Neuronal stem cell (in vitro differentiated cells): ENCODE measurements at regions not wholly inside any gene's neighbourhood (a gene's known extent, or its start where the extent isn't known, plus 50 kb on each side); places are given as distances from the start of the nearest gene placed in this dataset.

Source experiments
- DNase-seq: peaks from one replicate; pipeline ENCODE4 v3.0.0-alpha.2; 2013; ENCODE audit warnings: low spot score
- H2AFZ ChIP-seq: one replicate; pipeline ENCODE4 v1.6.1; 2013; ENCODE audit warnings: mild to moderate bottlenecking, low read length, inconsistent platforms
- H2AK5ac ChIP-seq: 2 replicates; pipeline ENCODE4 v1.6.1; 2013; ENCODE audit warnings: low read depth, mild to moderate bottlenecking, inconsistent platforms, low read length, moderate library complexity, mixed read lengths
- H2BK120ac ChIP-seq: 2 replicates; pipeline ENCODE4 v1.6.1; 2013; ENCODE audit warnings: low read depth, mild to moderate bottlenecking, inconsistent platforms, low read length, moderate library complexity, mixed read lengths
- H2BK12ac ChIP-seq: one replicate; pipeline ENCODE4 v1.6.1; 2013; ENCODE audit warnings: low read length, inconsistent platforms
- H2BK15ac ChIP-seq: 2 replicates; pipeline ENCODE4 v1.6.1; 2013; ENCODE audit warnings: mild to moderate bottlenecking, low read length, inconsistent platforms, mixed read lengths
- H2BK5ac ChIP-seq: one replicate; pipeline ENCODE4 v1.6.1; 2013; ENCODE audit warnings: inconsistent platforms, mild to moderate bottlenecking, low read length, moderate library complexity
- H3K14ac ChIP-seq: one replicate; pipeline ENCODE4 v1.6.1; 2013; ENCODE audit warnings: low read length, inconsistent platforms
- H3K18ac ChIP-seq: 2 replicates; pipeline ENCODE4 v1.6.1; 2013; ENCODE audit warnings: low read length, inconsistent platforms
- H3K23ac ChIP-seq: 2 replicates; pipeline ENCODE4 v1.6.1; 2013; ENCODE audit warnings: low read depth, mild to moderate bottlenecking, mixed read lengths, low read length, inconsistent platforms; ENCODE audit not compliant: poor library complexity
- H3K27ac ChIP-seq: replicated peaks from 3 replicates; pipeline ENCODE4 v1.5.1; 2013; ENCODE audit warnings: low read length, inconsistent platforms
- H3K27me3 ChIP-seq, 3 experiments: 2 replicates each; pipeline ENCODE4 v1.6.1; 2013; ENCODE audit warnings: low read length in 3 of 3, mild to moderate bottlenecking in 2 of 3, inconsistent platforms in 1 of 3, low read depth in 1 of 3, mixed read lengths in 1 of 3, moderate library complexity in 1 of 3; ENCODE audit not compliant: control insufficient read depth in 3 of 3, insufficient read depth in 3 of 3
- H3K36me3 ChIP-seq, 2 donors: replicated peaks in 1 of 2; 2 replicates each; pipeline ENCODE4 v1.6.1; 2013; ENCODE audit warnings: low read length in 2 of 2; ENCODE audit not compliant: control insufficient read depth in 2 of 2, insufficient read depth in 2 of 2
- H3K4ac ChIP-seq: 2 replicates; pipeline ENCODE4 v1.6.1; 2013; ENCODE audit warnings: inconsistent platforms, mild to moderate bottlenecking, low read length, moderate library complexity
- H3K4me1 ChIP-seq, 2 donors: 1 replicate in 1 of 2; 2 replicates in 1 of 2; pipeline ENCODE4 v1.6.1; 2013; ENCODE audit warnings: low read length in 2 of 2, low read depth in 1 of 2; ENCODE audit not compliant: control insufficient read depth in 2 of 2, insufficient read depth in 1 of 2
- H3K4me2 ChIP-seq: one replicate; pipeline ENCODE4 v1.6.1; 2013; ENCODE audit warnings: mild to moderate bottlenecking, low read length, inconsistent platforms; ENCODE audit not compliant: insufficient read depth, poor library complexity, severe bottlenecking
- H3K4me3 ChIP-seq, 2 donors: 2 replicates each; pipeline ENCODE4 v1.5.1; 2013; ENCODE audit warnings: low read length in 2 of 2, mild to moderate bottlenecking in 2 of 2, inconsistent platforms in 1 of 2, moderate library complexity in 1 of 2
- H3K79me1 ChIP-seq: one replicate; pipeline ENCODE4 v1.6.1; 2013; ENCODE audit warnings: low read depth, mild to moderate bottlenecking, inconsistent platforms, low read length, moderate library complexity
- H3K9ac ChIP-seq: one replicate; pipeline ENCODE4 v1.6.1; 2013; ENCODE audit warnings: mild to moderate bottlenecking, low read depth, low read length, inconsistent platforms; ENCODE audit not compliant: poor library complexity
- H3K9me3 ChIP-seq, 2 donors: replicated peaks in 1 of 2; 2 replicates each; pipeline versions ENCODE3 to v1.6.1; 2013; ENCODE audit warnings: low read length in 2 of 2, mild to moderate bottlenecking in 2 of 2, inconsistent platforms in 1 of 2, low read depth in 1 of 2, mixed read lengths in 1 of 2, moderate library complexity in 1 of 2; ENCODE audit not compliant: control insufficient read depth in 2 of 2, insufficient read depth in 1 of 2
- H4K8ac ChIP-seq: one replicate; pipeline ENCODE4 v1.6.1; 2013; ENCODE audit warnings: low read depth, mild to moderate bottlenecking, inconsistent platforms, low read length, moderate library complexity
- H4K91ac ChIP-seq: one replicate; pipeline ENCODE4 v1.6.1; 2013; ENCODE audit warnings: low read length, low read depth, mild to moderate bottlenecking, inconsistent platforms; ENCODE audit not compliant: poor library complexity
- WGBS, 2 donors: extraction: QIAGEN DNeasy Blood & Tissue Kit; methylation state at CpG; one replicate each; pipeline ENCODE4 v1.1.7; 2013; ENCODE audit warnings: missing lambda C conversion rate in 2 of 2, mixed read lengths in 1 of 2; ENCODE audit not compliant: insufficient read length in 2 of 2, insufficient replicate concordance in 1 of 2; ENCODE audit errors: extremely low coverage in 2 of 2; 5-methylcytosine and 5-hydroxymethylcytosine counted together

- Histone ChIP-seq H3K27ac (no peak overlapping the region), H4K91ac (no peak overlapping the region), H3K4me1 (no peaks in the 10 kb centered on the region), H3K18ac (no peak overlapping the region), H3K79me1 (no peaks in the 10 kb centered on the region), H3K4me3 (no peak overlapping the region), H2AFZ (no peak overlapping the region), H3K4ac (no peak overlapping the region), H3K4me2 (no peak overlapping the region), H3K23ac (no peak overlapping the region), H2BK120ac (no peak overlapping the region), H2BK5ac (no peak overlapping the region), H3K9ac (no peak overlapping the region), H2AK5ac (no peak overlapping the region), H3K36me3 (no peaks in the 10 kb centered on the region), H4K8ac (no peak overlapping the region), H3K9me3 (peaks cover 0 to 2% of the 10 kb centered on the region in 2 donors), H2BK15ac (no peak overlapping the region), H3K27me3 (no peaks in the 10 kb centered on the region), H3K14ac (no peak overlapping the region), H2BK12ac (no peak overlapping the region)
- no CpG with 5 or more reads among the region's 4 CpGs for WGBS, 2 donors
- DNase-seq, result no peak
Measured at GRCh38 chr12:16095531-16096110, 181.9 kb downstream of the SLC15A5 start.

- no peak overlapping the region for H3K23ac ChIP-seq
- H3K18ac ChIP-seq, result no peak overlapping the region
- no peaks in the 10 kb centered on the region for H3K27me3 ChIP-seq
- WGBS, 2 donors, result no CpG with 5 or more reads among the region's 2 CpGs
- no peak overlapping the region for H3K4me2 ChIP-seq
- H3K36me3 ChIP-seq, result no peaks in the 10 kb centered on the region
- no peak overlapping the region for H2BK120ac ChIP-seq
- no peak overlapping the region for H3K4ac ChIP-seq
- no peak overlapping the region for H4K8ac ChIP-seq
- H3K14ac ChIP-seq, result no peak overlapping the region
- no peaks in the 10 kb centered on the region for H3K4me1 ChIP-seq
- H2BK15ac ChIP-seq, result no peak overlapping the region
- no peak overlapping the region for H4K91ac ChIP-seq
- H3K79me1 ChIP-seq, result no peaks in the 10 kb centered on the region
- H3K9ac ChIP-seq, result no peak overlapping the region
- no peak overlapping the region for H2BK12ac ChIP-seq
- H3K27ac ChIP-seq, result no peak overlapping the region
- DNase-seq, result no peak
- no peak overlapping the region for H3K4me3 ChIP-seq
- H2AFZ ChIP-seq, result no peak overlapping the region
- no peak overlapping the region for H2AK5ac ChIP-seq
- no peak overlapping the region for H2BK5ac ChIP-seq
- peaks cover 0 to 2% of the 10 kb centered on the region in 2 donors for H3K9me3 ChIP-seq
Measured at GRCh38 chr12:16094437-16094836, 183.0 kb downstream of the SLC15A5 start.

- no peak overlapping the region for H3K18ac ChIP-seq
- H3K4me3 ChIP-seq, result no peak overlapping the region
- H2AFZ ChIP-seq, result no peak overlapping the region
- H3K23ac ChIP-seq, result no peak overlapping the region
- H2BK120ac ChIP-seq, result no peak overlapping the region
- DNase-seq, result no peak
- no peak overlapping the region for H4K8ac ChIP-seq
- H3K4ac ChIP-seq, result no peak overlapping the region
- no peak overlapping the region for H2BK5ac ChIP-seq
- no peaks in the 10 kb centered on the region for H3K4me1 ChIP-seq
- no peak overlapping the region for H2BK12ac ChIP-seq
- H2AK5ac ChIP-seq, result no peak overlapping the region
- peaks cover 0 to 2% of the 10 kb centered on the region in 2 donors for H3K9me3 ChIP-seq
- H3K14ac ChIP-seq, result no peak overlapping the region
- H3K4me2 ChIP-seq, result no peak overlapping the region
- H3K27me3 ChIP-seq, result no peaks in the 10 kb centered on the region
- H3K27ac ChIP-seq, result no peak overlapping the region
- no peak overlapping the region for H2BK15ac ChIP-seq
- H3K79me1 ChIP-seq, result no peaks in the 10 kb centered on the region
- no peak overlapping the region for H3K9ac ChIP-seq
- H4K91ac ChIP-seq, result no peak overlapping the region
- H3K36me3 ChIP-seq, result no peaks in the 10 kb centered on the region
Measured at GRCh38 chr12:16093825-16094224, 182.7 kb downstream of the DERA start.

- Histone ChIP-seq H3K14ac (no peak overlapping the region), H3K9ac (no peak overlapping the region), H2AK5ac (no peak overlapping the region), H2AFZ (no peak overlapping the region), H3K9me3 (peaks cover 0 to 2% of the 10 kb centered on the region in 2 donors), H3K18ac (no peak overlapping the region), H3K79me1 (no peaks in the 10 kb centered on the region), H3K4ac (no peak overlapping the region), H3K27me3 (no peaks in the 10 kb centered on the region), H3K4me2 (no peak overlapping the region), H2BK12ac (no peak overlapping the region), H3K27ac (no peak overlapping the region), H3K23ac (no peak overlapping the region), H2BK15ac (no peak overlapping the region), H4K8ac (no peak overlapping the region), H3K36me3 (no peaks in the 10 kb centered on the region), H2BK5ac (no peak overlapping the region), H2BK120ac (no peak overlapping the region), H3K4me1 (peaks cover 0 to 1% of the 10 kb centered on the region in 2 donors), H4K91ac (no peak overlapping the region), H3K4me3 (no peak overlapping the region)
- WGBS, 2 donors, result no CpG with 5 or more reads among the region's 3 CpGs
- no peak for DNase-seq
Measured at GRCh38 chr12:16090974-16091373, 179.8 kb downstream of the DERA start.
